Gastrocnemius medialis (tissue), 4 donors: ENCODE measurements at regions not wholly inside any gene's neighbourhood (a gene's known extent, or its start where the extent isn't known, plus 50 kb on each side); places are given as distances from the start of the nearest gene placed in this dataset.

Source experiments
- ATAC-seq, 2 donors: fragments of 150-250 bp; one replicate each; pipeline ENCODE4 v1.9.1; 2016
- DNase-seq, 2 donors: peaks; one replicate each; pipeline ENCODE4 v3.0.0-alpha.2; 2019
- H3K27ac ChIP-seq, 4 donors: fragments of 200-600 bp; sonication (generic); 1 replicate in 1 of 4; 2 replicates in 3 of 4; pipeline ENCODE4 v1.5.1; 2016 to 2018; ENCODE audit warnings: mild to moderate bottlenecking in 2 of 4, moderate library complexity in 1 of 4
- H3K27me3 ChIP-seq, 3 donors: fragments of 200-600 bp; sonication (generic) in 2 of 3; 1 replicate in 1 of 3; 2 replicates in 2 of 3; pipeline versions ENCODE4 v1.5.1 to v1.6.0; 2016 to 2019; ENCODE audit warnings: mild to moderate bottlenecking in 1 of 3, moderate library complexity in 1 of 3
- H3K36me3 ChIP-seq, 2 donors: fragments of 200-600 bp; sonication (generic) in 1 of 2; one replicate each; pipeline ENCODE4 v1.5.1; 2017 to 2018
- H3K4me1 ChIP-seq, 2 donors: fragments of 200-600 bp; sonication (generic) in 1 of 2; one replicate each; pipeline ENCODE4 v1.5.1; 2016 to 2017; ENCODE audit warnings: mild to moderate bottlenecking in 2 of 2
- H3K4me3 ChIP-seq, 4 donors: fragments of 200-600 bp; sonication (generic) in 3 of 4; 1 replicate in 1 of 4; 2 replicates in 3 of 4; pipeline ENCODE4 v1.5.1; 2016 to 2019; ENCODE audit warnings: mild to moderate bottlenecking in 2 of 4
- H3K9me3 ChIP-seq, 3 donors: fragments of 200-600 bp; sonication (generic) in 2 of 3; 1 replicate in 1 of 3; 2 replicates in 2 of 3; pipeline ENCODE4 v1.5.1; 2016 to 2019
- CTCF ChIP-seq, 5 experiments: fragments of 450-650 bp in 3 of 5; fragments of 200-600 bp in 2 of 5; sonication (generic) in 2 of 5; IDR thresholded peaks in 4 of 5; conservative IDR thresholded peaks in 1 of 5; 1 replicate in 4 of 5; 2 replicates in 1 of 5; pipeline ENCODE4 v1.5.1; 2016 to 2019; ENCODE audit warnings: antibody characterized with exemption in 5 of 5, mild to moderate bottlenecking in 3 of 5, moderate library complexity in 3 of 5
- POLR2A ChIP-seq, 2 donors: fragments of 450-650 bp; IDR thresholded peaks; one replicate each; pipeline ENCODE4 v1.6.1; 2017; ENCODE audit warnings: antibody characterized with exemption in 2 of 2, mild to moderate bottlenecking in 2 of 2, moderate library complexity in 2 of 2
- in situ Hi-C, 4 donors: fragments of 200-750 bp; cut with MboI; loops; one replicate each; pipeline versions ENCODE4 v1.15.0 to v1.8.0; 2017; ENCODE audit warnings: low sequenced_read_pairs in 4 of 4
- intact Hi-C: fragments of 100-400 bp; cut with DNase I; formaldehyde crosslinking; loops from one replicate; pipeline ENCODE4 v1.15.1; 2023; ENCODE audit warnings: low total_unique reads

- Histone ChIP-seq H3K4me1 (no peaks in the 10 kb centered on the region), H3K4me3 (no peak overlapping the region), H3K27me3 (no peaks in the 10 kb centered on the region), H3K9me3 (no peaks in the 10 kb centered on the region), H3K36me3 (no peaks in the 10 kb centered on the region), H3K27ac (no peak overlapping the region)
- intact Hi-C loops, result no loop called here
- DNase-seq (no peak), ATAC-seq (no peak)
- no peak for TF ChIP-seq CTCF (IDR thresholded peaks at IDR 0.05 in 4 of 5, conservative IDR thresholded peaks at IDR 0.05 in 1 of 5)
- no peak for TF ChIP-seq POLR2A (IDR thresholded peaks at IDR 0.05)
- in situ Hi-C loops, result no loop called here
Measured at GRCh38 chr4:144899393-144899792, 198.6 kb downstream of the ANAPC10 start.

GRCh38 chr4:144901141-144901540 lies 196.9 kb downstream of the ANAPC10 start:
- Histone ChIP-seq H3K4me1 (no peaks in the 10 kb centered on the region), H3K27ac (no peak overlapping the region), H3K36me3 (no peaks in the 10 kb centered on the region), H3K4me3 (no peak overlapping the region), H3K27me3 (no peaks in the 10 kb centered on the region), H3K9me3 (no peaks in the 10 kb centered on the region)
- in situ Hi-C loops, result no loop called here
- ATAC-seq, result no peak
- TF ChIP-seq CTCF (IDR thresholded peaks at IDR 0.05 in 4 of 5, conservative IDR thresholded peaks at IDR 0.05 in 1 of 5), result no peak
- TF ChIP-seq POLR2A (IDR thresholded peaks at IDR 0.05), result no peak
- DNase-seq, result no peak
- intact Hi-C loops, result no loop called here

GRCh38 chr4:144902614-144903013 lies 195.4 kb downstream of the ANAPC10 start:
- no peaks in the 10 kb centered on the region for H3K27me3 ChIP-seq
- no peak for ATAC-seq
- in situ Hi-C loops, result no loop called here

GRCh38 chr4:144903953-144904711 lies 193.9 kb downstream of the ANAPC10 start:
- no peak overlapping the region for H3K4me3 ChIP-seq
- intact Hi-C loops (no loop called here), in situ Hi-C loops (no loop called here)
- no peaks in the 10 kb centered on the region for H3K36me3 ChIP-seq
- no peak for TF ChIP-seq CTCF (IDR thresholded peaks at IDR 0.05 in 4 of 5, conservative IDR thresholded peaks at IDR 0.05 in 1 of 5)
- no peak for TF ChIP-seq POLR2A (IDR thresholded peaks at IDR 0.05)
- no peak overlapping the region for H3K27ac ChIP-seq
- H3K27me3 ChIP-seq, result no peaks in the 10 kb centered on the region
- ATAC-seq, result no peak
- no peak for DNase-seq
- H3K9me3 ChIP-seq, result no peaks in the 10 kb centered on the region
- no peaks in the 10 kb centered on the region for H3K4me1 ChIP-seq

More at GRCh38 chr4:144902614-144903013, 195.4 kb downstream of the ANAPC10 start:
- no peaks in the 10 kb centered on the region for H3K4me1 ChIP-seq
- no peak overlapping the region for H3K4me3 ChIP-seq
- DNase-seq, result no peak
- intact Hi-C loops, result no loop called here
- TF ChIP-seq CTCF (IDR thresholded peaks at IDR 0.05 in 4 of 5, conservative IDR thresholded peaks at IDR 0.05 in 1 of 5) (no peak), POLR2A (IDR thresholded peaks at IDR 0.05) (no peak)
- H3K9me3 ChIP-seq, result no peaks in the 10 kb centered on the region
- H3K36me3 ChIP-seq, result no peaks in the 10 kb centered on the region
- no peak overlapping the region for H3K27ac ChIP-seq

- Histone ChIP-seq H3K4me3 (no peak overlapping the region), H3K4me1 (no peaks in the 10 kb centered on the region), H3K9me3 (no peaks in the 10 kb centered on the region), H3K27ac (no peak overlapping the region), H3K27me3 (no peaks in the 10 kb centered on the region), H3K36me3 (no peaks in the 10 kb centered on the region)
- DNase-seq (no peak), ATAC-seq (no peak)
- intact Hi-C loops (no loop called here), in situ Hi-C loops (no loop called here)
- TF ChIP-seq CTCF (IDR thresholded peaks at IDR 0.05 in 4 of 5, conservative IDR thresholded peaks at IDR 0.05 in 1 of 5), result no peak
- TF ChIP-seq POLR2A (IDR thresholded peaks at IDR 0.05), result no peak
Measured at GRCh38 chr4:144905286-144905685, 192.7 kb downstream of the ANAPC10 start.
